ENCODE measurements at regions not wholly inside any gene's neighbourhood (a gene's known extent, or its start where the extent isn't known, plus 50 kb on each side); places are given as distances from the start of the nearest gene placed in this dataset. TPM values are rescaled to one million over a fixed set of nuclear protein-coding genes. Genes with fewer than 3 reads are reported as not detected.

Small RNA genes in the stretch of these regions (small RNA-seq; reads per million reads assigned to genes)
- not detected for gene HSPE1P24 (ENCODE audit: low replicate concordance)
